GM19238 (cell line): ENCODE measurements at regions not wholly inside any gene's neighbourhood (a gene's known extent, or its start where the extent isn't known, plus 50 kb on each side); places are given as distances from the start of the nearest gene placed in this dataset.
"Not testable (repeated sequence)": the region's sequence is repeated elsewhere in the genome, so short reads cannot be mapped to it uniquely, and the experiment has no call there.

Experiments used
- DNase-seq: peaks from one replicate; pipeline ENCODE4 v3.0.0; 2011; ENCODE audit warnings: low spot score; ENCODE audit not compliant: insufficient read length

- DNase-seq: no peak
Measured at GRCh38 chr6:904994-905393, 212.1 kb upstream of the EXOC2 start.

- no peak for DNase-seq
Measured at GRCh38 chr6:903761-904160, 210.8 kb upstream of the EXOC2 start.

DNA sequence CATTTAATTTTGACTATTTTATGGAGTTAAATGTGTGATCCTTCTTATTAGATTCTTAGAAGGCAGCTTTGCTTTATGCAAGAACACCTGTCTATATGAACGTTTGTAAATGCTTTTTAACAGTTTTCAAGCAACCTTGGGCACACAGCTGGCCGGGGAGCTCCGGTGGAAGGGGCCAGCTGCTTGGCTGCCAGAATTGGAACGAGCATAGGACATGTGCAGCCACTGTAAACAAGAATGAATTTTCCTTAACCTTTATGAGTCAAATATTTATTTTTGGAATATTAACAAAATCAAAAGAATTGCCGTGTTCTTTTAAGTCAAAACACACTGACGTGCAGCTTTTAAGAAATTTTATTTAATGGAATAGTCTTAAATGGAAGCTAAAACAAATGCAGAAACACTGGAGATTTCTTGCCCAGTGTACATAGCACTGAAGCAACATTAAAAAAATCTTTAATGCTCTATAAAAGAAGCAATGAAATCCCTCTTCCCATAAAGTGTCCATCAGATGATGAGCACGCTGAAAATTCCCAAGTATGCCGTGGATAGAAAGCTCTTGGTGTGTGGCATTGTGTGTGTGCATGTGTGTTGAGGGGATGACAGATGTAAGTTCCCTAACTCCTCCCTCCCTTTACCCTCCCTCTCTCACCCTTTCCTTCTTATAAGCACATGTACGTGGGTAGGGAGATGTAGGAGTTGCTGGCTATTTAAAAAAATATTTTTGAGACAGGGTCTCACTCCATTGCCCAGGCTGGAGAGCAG, 208.9 kb upstream of the EXOC2 start:
- DNase-seq: no peak

DNA sequence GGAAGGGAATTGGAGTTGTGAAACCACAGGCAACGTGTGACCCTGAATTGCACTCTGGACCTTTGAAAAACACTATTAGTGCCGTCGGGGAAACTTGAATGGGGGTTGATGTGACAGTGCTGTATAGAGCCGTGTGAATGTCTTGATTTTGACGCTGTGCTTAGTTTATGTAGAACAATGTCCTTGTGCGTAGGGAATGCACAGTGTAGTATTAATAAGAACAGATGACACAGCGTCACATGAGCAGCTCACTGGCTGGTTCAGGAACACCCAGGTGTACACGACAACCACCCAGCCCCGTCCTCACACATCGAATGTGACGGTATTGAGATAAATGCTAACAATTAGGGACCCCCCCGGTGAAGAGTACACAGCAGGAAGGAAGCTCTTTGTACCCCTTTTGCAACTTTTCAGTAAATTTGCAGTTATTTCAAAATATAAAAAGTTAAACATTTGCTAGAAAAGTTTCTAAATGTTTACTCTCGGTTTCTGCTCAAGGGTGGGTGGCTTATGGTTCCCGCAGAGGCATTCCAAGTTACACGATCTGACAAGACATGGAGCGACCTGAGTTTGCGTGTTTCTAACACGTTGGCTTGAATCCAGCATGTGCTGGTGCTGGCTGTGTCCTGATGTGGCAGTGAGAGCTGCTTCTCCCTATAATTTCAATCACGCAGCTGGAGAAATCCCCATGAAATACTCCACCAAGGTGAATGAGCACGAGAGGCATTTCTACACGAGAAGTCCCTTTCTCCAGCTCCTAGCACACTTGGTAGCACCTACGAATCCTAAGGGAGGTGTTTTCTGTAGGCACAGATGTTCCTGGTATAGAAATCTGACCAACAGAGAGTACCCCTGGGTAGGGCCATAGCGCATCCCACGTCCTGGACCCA, 208.0 kb upstream of the EXOC2 start:
- no peak for DNase-seq

- DNase-seq: no peak
Measured at GRCh38 chr6:897528-898207, 204.7 kb upstream of the EXOC2 start.

GRCh38 chr6:894274-894673, 201.3 kb upstream of the EXOC2 start:
- no peak for DNase-seq

- no peak for DNase-seq
Measured at GRCh38 chr6:890995-891394, 198.1 kb upstream of the EXOC2 start.

- no peak for DNase-seq
Measured at GRCh38 chr6:890201-890600, 197.3 kb upstream of the EXOC2 start.

DNA sequence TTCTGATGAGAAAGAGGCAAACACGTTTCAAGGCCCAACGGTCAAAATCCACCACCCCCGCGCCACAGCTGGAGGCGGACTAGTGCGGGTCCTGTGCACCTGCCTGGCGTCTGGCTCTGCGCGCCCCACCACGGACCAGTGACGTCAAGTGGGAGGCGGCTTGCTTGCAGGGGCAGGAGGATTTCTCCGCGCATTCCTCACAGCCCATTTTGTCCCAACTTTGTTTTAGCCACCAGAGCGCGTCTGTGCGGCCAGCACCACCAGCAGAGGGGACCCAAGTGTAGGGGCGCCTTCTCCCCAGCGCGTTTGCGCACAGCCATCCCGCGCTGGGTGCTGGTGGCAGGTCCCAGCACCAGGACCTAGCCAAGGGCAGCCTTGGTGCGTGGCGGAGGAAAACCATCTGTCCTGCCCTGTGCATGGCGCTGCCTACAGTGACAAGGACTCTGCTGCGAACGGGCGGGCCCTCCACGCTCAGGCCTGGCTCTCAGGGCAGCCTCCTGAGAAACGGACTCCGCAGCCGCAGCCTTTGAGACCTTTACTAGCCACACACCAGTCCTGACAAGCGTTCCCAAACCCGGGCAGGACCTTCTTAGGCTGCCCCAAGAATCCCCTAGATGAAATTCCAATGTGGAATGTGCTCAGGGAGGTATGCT, 194.8 kb upstream of the EXOC2 start:
- DNase-seq: no peak

GRCh38 chr6:886116-886515, 193.2 kb upstream of the EXOC2 start:
- DNase-seq: not testable (repeated sequence)

DNA sequence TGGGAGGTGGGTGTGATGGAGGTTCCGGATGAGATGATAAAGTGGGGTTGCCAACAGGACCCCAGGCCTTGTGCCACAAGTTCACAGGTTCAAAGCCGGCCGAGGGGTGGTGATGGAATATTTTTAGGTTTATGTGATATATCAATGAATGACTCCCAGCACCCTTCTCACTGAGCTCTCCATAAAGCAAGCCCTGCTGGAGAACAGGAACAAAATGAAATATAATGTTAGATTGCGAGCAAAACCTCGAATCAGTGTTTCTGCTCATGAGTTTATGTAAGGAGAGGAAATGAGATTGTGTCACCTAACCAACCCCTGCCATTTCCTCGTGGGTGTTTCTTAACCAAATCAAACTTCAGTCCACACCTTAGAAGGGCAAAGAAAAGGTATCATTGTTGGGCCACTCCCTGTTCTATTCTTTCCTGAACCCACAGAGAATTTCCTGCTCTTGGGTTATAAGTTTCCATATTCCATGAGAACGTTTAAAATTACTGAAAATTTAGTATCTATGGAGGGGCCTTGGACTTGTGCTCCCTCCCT, 192.2 kb upstream of the EXOC2 start:
- no peak for DNase-seq

DNA sequence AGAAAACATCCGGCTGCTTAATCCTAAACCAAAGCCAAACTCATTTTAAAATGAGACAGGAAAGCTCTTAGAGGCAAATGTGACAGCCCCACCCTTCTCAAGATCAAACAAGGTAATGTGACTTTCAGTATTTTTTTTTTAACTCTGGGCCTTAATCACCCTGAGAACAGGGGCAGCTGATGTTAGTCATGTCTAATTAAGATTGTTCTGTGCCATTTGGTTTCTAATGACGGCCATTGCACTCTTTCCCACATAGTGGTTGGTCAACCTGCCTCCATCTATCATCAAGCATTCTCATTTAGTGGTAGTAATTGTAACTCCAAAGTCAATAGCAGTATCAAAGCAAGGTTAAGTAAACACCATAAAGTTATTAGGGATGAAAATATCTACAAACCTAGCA, 191.6 kb upstream of the EXOC2 start:
- no peak for DNase-seq

- DNase-seq: no peak
Measured at GRCh38 chr6:882084-882598, 189.2 kb upstream of the EXOC2 start.

DNA sequence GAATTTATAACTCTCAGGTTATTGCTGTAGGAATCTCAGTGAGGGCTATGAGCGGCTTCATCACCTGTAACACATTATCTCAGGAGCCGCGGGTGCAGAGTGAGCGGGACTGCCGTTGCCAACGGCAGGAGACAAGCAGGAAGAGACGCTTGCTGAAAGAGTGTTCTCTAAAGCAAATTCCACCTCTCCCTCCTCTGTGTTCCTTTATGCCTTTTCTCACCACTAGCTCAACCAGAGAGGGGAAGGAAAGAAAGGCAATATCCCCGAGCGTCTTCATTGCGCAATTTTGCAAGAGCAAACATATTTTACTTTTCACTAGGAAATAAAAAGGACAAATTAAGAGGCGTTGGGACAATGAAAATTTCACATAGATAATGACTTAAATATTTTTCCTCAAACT, 185.2 kb upstream of the EXOC2 start:
- DNase-seq: no peak

GRCh38 chr6:875012-875411, 182.1 kb upstream of the EXOC2 start:
- no peak for DNase-seq

GRCh38 chr6:872570-873125, 179.7 kb upstream of the EXOC2 start:
- DNase-seq: no peak

DNA sequence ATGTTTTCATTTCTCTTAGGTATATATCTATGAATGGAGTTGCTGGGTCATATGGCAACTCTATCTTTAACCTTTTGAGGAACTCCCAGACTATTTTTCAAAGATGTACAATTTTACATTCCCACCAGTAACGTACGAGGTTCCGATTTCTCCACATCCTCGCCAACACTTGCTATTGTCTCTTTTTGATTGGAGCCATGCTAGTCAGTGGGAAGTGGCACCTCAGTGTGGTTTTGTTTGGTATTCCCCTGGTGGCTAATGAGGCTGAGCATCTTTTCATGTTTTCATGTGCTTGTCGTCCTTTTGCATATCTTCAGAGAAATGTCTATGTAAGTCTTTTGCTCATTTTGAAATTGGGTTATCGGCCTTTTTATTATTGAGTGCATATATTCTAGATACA, 178.6 kb upstream of the EXOC2 start:
- no peak for DNase-seq

GRCh38 chr6:870096-870495, 177.2 kb upstream of the EXOC2 start:
- DNase-seq: no peak

DNA sequence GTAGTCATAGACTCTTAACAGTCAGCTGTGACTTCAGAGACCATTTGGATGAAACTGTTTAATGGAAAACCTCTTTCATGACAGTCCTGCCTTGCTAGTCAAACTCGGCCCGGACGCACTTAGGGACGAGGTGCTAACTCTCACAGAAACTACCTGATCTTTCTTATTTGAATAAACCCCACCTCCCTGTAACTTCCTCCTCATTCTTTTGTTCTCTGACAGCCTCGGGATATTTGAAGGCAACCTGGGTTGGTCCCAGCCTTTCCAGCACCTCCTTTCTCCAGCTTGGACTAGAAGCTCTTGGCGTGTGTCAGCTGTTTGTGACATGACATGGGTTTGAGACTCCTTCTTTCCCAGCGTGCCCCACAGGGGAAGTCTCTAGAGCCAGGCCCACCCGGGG, 175.3 kb upstream of the EXOC2 start:
- no peak for DNase-seq

GRCh38 chr6:867378-867777, 174.4 kb upstream of the EXOC2 start:
- DNase-seq: no peak

GRCh38 chr6:866316-866715, 173.4 kb upstream of the EXOC2 start:
- DNase-seq: no peak
